ENCODE measurements at regions not wholly inside any gene's neighbourhood (a gene's known extent, or its start where the extent isn't known, plus 50 kb on each side); places are given as distances from the start of the nearest gene placed in this dataset.

DNA sequence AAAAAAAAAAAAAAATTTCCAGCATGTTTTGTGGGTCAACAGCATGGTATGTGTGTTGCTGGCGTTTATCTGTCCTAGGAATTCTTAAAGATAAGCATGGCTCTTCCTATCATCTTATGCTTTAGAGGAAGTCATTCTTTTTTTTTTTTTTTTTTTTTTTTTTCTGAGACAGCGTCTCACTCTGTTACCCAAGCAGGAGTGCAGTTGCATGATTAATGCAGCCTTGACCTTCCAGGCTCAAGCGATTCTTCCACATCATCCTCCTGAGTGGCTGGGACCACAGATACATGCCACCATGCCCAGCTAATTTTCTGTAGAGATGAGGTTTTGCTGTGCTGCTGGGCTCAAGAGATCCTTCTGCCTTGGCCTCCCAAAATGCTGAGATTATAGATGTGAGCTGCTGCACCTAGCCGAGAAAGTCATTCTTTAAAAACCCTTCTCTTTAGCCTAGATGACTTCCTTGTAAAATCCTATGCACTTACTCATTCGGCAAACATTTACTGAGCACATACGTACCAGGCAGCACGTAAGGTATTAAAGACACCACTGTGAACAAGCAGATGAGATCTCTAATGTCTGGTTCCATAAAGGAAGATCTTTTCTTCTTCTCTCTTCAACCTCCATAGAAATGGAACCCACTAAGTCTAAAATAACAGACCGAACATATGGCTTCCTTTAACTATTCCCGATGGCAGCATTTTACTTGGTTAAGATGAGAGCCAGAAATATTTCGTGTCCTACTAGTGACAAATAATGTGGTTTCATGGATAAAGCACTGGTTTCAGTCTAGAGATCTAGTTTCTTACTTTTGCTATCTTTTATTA, 122.4 kb downstream of the RIN2 start (continued):
- TF ChIP-seq ZBTB49 (tag by site-specific recombination; IDR thresholded peaks at IDR 0.05; ENCODE audit: low read depth): no peak
- TF ChIP-seq ZNF146 (tag by site-specific recombination; IDR thresholded peaks at IDR 0.05): no peak
- TF ChIP-seq ZNF112 (tag by site-specific recombination; IDR thresholded peaks at IDR 0.05): no peak
- no peak for TF ChIP-seq MZF1 (tag by site-specific recombination; IDR thresholded peaks at IDR 0.05; ENCODE audit: borderline replicate concordance)
- TF ChIP-seq ZFP41 (tag by site-specific recombination; IDR thresholded peaks at IDR 0.05; ENCODE audit: borderline replicate concordance): no peak
- TF ChIP-seq ZNF18 (tag by site-specific recombination; IDR thresholded peaks at IDR 0.05): no peak
- TF ChIP-seq ZIC2 (tag by site-specific recombination; IDR thresholded peaks at IDR 0.05): no peak

DNA sequence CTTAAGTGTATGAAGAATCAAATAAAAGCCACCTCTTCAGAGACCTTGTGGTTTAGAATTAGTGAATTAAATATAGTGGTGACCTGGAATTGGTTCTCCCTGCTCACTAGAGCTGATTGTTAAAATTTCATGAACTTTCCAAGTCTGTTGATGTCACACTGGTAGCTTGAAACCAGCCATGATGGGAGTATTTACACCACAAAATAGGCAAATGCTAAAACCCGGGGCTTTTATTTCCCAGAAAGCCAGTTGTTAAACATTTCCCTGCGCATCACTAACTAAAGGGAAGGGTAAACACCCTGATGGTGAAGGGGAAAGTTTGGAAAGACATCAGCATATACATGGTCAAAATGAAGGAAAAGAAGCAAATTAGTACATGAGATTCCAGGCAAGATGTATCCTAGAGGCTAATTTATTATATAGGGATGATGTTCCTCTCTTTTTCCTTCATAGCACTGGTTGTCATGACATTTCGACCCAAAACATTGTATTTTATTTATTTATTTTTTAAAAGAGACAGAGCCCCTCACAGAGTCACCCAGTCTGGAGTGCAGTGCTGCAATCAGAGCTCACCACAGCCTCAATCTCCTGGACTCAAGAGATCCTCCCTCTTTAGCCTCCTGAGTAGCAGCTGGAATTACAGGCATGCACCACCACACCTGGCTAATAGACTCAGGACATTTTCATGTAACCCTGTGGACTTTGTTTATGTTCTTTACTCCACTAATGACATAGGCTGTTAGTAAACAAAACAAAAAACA, 123.2 kb downstream of the RIN2 start:
- Histone ChIP-seq H3K4me1 (ENCODE audit: control insufficient read depth, insufficient read depth, low read length) (no peaks in the 10 kb centered on the region), H3K36me3 (ENCODE audit: control insufficient read depth in 2 of 2, insufficient read depth in 1 of 2, low read length in 2 of 2) (no peaks in the 10 kb centered on the region), H3K4me3 (ENCODE audit: low read depth, low read length) (no peak overlapping the region), H3K9me3 (ENCODE audit: control insufficient read depth, insufficient read depth, low read depth, low read length) (no peaks in the 10 kb centered on the region), H3K27ac (ENCODE audit: extremely low read depth, low read depth, low read length) (no peak overlapping the region)
- POLR2A ChIA-PET: no interaction called here
- no peak for TF ChIP-seq ZNF221 (tag by site-specific recombination; IDR thresholded peaks at IDR 0.05; ENCODE audit: borderline replicate concordance)
- no peak for TF ChIP-seq ZNF670 (tag by site-specific recombination; IDR thresholded peaks at IDR 0.05; ENCODE audit: low read depth)
- TF ChIP-seq ZNF146 (tag by site-specific recombination; IDR thresholded peaks at IDR 0.05): no peak
- TF ChIP-seq ZNF302 (tag by site-specific recombination; IDR thresholded peaks at IDR 0.05; ENCODE audit: low read depth): no peak
- no peak for TF ChIP-seq ZNF645 (tag by site-specific recombination; IDR thresholded peaks at IDR 0.05)
- TF ChIP-seq ZNF677 (tag by site-specific recombination; IDR thresholded peaks at IDR 0.05): no peak
- TF ChIP-seq ZNF184 (tag by site-specific recombination; IDR thresholded peaks at IDR 0.05): no peak
- TF ChIP-seq, protein P1, sequence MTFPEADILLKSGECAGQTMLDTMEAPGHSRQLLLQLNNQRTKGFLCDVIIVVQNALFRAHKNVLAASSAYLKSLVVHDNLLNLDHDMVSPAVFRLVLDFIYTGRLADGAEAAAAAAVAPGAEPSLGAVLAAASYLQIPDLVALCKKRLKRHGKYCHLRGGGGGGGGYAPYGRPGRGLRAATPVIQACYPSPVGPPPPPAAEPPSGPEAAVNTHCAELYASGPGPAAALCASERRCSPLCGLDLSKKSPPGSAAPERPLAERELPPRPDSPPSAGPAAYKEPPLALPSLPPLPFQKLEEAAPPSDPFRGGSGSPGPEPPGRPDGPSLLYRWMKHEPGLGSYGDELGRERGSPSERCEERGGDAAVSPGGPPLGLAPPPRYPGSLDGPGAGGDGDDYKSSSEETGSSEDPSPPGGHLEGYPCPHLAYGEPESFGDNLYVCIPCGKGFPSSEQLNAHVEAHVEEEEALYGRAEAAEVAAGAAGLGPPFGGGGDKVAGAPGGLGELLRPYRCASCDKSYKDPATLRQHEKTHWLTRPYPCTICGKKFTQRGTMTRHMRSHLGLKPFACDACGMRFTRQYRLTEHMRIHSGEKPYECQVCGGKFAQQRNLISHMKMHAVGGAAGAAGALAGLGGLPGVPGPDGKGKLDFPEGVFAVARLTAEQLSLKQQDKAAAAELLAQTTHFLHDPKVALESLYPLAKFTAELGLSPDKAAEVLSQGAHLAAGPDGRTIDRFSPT (tag by site-specific recombination; IDR thresholded peaks at IDR 0.05): no peak
- TF ChIP-seq ZNF558 (tag by site-specific recombination; IDR thresholded peaks at IDR 0.05): no peak
- no peak for TF ChIP-seq MEIS1 (CRISPR knock-in tag; IDR thresholded peaks at IDR 0.05; ENCODE audit: borderline replicate concordance)
- no peak for TF ChIP-seq ZNF16 (tag by site-specific recombination; IDR thresholded peaks at IDR 0.05; ENCODE audit: low read depth)
- no peak for TF ChIP-seq SCRT2 (tag by site-specific recombination; IDR thresholded peaks at IDR 0.05)
- CTCF ChIA-PET: no interaction called here

Data from HEK293 (cell line).